Jurkat, Clone E6-1 (cell line): ENCODE measurements at regions not wholly inside any gene's neighbourhood (a gene's known extent, or its start where the extent isn't known, plus 50 kb on each side); places are given as distances from the start of the nearest gene placed in this dataset.
"Not testable (repeated sequence)": the region's sequence is repeated elsewhere in the genome, so short reads cannot be mapped to it uniquely, and the experiment has no call there.

Experiments
- DNase-seq: peaks from one replicate; pipeline ENCODE4 v3.0.0-alpha.2; 2011; ENCODE audit warnings: low read depth, low spot score
- H3K4me3 ChIP-seq: 2 replicates; pipeline ENCODE4 v1.5.1; 2011; ENCODE audit warnings: mild to moderate bottlenecking, low read length, control low read depth, moderate library complexity

DNA sequence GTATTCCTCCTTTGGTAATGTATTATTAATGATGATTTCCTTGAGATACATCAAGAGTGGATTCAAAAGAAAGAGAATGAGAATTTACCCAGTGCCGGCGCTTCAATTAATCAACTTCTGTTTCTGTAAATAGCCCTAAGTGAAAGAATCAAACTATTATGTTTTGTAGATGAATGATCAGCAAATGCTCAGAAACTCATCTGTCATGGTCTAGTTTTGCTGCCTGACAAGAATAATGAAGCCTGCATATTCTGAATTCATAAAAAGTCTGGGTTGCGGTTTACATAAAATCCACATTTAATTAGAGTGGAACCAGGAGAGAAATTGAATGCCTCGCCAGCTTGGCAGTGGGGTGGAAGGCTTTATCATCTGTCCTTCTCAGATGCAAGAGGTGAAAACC lies 325.3 kb downstream of the GALC start:
- no peak overlapping the region for H3K4me3 ChIP-seq
- DNase-seq: no peak

DNA sequence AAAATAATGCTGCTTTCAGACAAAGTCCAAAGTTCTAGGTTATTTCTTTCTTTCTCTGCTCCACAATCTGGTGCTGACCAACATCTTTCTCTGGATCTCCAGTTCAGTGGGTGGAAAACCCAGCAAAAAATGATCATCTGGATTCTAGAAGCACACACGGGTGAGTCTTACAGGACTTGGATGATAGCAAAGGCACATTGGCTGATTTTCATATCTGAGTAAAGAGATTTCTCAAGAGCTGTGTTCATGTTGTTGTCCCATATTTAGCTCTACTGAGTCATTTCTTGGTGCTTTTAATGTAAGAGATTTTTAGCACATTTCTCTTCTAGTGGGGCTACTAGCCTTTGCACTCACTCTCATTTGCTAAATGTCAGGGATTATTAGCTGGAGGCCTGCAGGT lies 336.7 kb downstream of the GALC start:
- DNase-seq: no peak
- H3K4me3 ChIP-seq: no peak overlapping the region

DNA sequence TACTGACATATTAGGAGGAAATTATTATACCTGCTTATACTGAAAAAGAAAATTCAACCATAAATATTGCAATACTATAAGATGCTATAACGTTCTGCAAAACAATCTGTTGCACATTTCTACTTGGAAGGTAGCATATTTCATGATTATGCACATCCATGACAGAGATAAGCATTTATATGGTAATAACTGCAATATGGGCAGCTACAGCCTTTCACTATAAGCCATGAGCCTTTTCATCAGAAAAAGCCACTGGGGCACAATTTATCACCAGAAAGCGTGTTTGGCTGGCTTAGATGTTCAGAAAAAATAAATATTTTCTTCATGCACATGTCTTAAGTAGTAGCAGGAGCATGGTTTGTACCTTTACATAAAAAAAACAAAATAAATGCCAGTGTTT lies 340.7 kb downstream of the GALC start:
- no peak overlapping the region for H3K4me3 ChIP-seq

DNA sequence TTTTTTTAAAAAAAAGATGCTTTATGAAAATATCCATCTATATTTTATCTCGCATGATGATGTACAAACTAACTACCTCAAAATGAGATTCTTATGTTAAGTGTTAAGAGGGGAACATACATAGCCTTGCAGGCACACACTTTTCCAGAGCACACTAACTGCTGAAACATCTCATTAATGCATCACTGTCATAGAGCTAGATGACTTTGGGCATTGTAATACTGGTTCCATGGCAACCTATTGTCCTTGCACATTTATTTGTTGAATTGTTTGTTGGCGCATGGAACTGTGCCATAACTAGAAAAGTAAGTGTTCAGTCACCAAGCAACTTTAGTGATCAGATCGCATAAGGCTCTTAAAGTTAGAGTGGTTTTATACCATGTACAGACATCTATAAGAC lies 348.3 kb downstream of the GALC start:
- DNase-seq: no peak
- no peak overlapping the region for H3K4me3 ChIP-seq

More for the DNA sequence above, 340.7 kb downstream of the GALC start:
- DNase-seq: no peak

DNA sequence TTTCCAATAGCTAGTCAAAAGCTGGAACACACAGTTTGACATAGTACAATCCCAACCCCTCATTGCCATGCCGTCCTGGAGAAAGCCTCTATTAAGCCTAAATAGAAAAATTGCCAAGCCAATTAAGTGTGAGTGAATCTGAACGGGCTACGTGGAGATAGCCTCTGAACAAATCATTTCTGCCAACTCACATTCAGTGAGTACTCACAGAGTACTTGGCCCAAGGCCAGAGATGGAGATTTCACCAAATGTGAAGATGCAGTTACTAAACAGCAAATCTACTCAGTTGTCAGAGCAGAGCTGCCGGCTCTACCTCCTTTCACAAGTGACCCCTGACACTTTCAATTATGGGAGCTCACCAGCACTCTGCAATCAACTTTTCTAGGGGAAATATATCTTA lies 350.0 kb downstream of the GALC start:
- DNase-seq: no peak
- no peak overlapping the region for H3K4me3 ChIP-seq

DNA sequence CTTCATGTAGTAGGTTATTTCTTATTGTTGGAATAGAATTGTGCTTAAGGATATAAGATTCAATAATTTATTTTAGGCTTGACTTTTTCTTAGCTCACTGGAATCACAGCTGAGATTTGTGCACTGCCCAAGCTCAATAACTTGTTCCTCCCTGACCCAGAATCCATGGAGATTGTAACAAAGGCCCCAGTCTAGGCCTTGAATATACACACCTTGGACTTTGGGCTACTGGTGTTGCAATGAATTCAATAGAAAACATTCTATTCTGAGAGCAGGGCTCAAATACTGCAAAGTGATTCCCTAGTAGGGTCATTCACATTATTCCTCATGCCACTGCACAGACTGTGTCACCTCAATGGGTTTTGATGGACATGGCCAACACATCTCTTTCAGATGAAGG lies 352.4 kb downstream of the GALC start:
- no peak overlapping the region for H3K4me3 ChIP-seq
- no peak for DNase-seq

DNA sequence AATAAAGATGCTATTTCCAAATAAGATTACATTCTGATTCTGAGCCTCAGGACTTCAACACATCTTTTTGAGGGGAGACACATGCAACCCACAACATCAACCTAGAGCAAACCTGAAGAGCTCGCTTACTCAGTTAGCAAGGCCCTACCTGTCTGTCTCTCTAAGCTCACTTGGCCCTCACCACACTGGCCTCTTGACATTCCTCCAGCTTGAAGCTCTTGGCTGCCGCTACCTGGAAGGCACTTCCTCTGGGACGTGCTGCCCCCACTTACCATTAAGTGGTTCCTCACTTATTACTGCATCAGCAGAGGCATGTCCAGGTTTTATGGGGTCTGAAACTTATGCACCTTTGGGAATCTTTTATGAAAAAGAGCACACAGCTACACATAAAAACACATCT lies 354.8 kb downstream of the GALC start:
- no peak for DNase-seq
- no peak overlapping the region for H3K4me3 ChIP-seq

DNA sequence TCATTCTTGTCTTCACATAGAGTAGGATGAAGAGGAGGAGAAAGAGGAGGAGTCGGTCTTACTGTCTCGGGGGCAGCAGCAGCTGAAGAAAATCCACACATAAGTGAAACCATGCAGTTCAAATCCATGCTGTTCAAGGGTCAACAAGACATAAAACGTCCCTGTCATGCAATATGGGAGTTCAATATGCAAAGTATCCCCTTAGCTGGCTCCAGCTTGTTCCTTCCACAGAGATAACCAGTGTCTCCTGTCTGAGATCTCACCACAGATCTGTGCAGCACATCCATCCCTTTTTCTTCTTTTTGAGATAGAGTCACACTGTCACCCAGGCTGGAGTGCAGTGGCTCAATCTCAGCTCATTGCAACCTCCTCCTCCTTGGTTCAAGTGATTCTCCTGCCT lies 357.5 kb downstream of the GALC start:
- H3K4me3 ChIP-seq: no peak overlapping the region
- no peak for DNase-seq

DNA sequence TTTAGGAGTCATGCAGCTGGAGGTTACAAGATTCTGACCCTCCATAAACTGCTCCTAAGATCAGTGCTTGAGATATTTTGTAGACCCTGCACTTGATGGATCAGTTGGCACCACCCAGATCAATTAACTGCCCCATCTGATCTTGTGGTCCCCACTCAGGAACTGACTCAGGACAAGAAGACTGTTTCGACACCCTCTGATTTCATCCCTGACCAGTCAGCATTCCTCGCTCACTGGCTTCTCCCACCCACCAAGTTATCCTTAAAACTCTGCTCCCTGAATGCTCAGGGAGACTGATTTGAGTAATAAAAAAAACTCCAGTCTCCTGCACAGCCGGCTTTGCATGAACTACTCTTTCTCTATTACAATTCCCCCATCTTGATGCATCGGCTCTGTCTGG lies 360.2 kb downstream of the GALC start:
- H3K4me3 ChIP-seq: no peak overlapping the region
- DNase-seq: no peak

DNA sequence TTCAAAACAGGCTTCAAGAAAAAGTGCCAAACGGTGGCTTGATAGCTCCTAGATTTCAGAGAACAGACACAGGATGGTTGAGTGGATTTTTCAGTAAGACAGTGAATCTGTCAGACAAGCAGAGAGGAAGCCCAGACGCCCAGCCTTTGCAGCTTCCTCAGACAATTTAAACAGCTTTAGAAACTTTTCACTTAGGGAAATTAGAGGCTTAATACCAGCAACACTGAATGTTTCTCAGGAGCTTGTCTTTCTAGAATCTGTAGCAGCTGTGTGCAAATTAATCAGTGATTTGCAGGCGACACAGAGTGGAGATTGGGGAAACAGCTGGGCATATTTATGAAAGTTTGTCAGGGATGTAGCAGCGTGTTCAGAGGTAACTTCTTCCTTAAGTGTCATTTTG lies 362.1 kb downstream of the GALC start:
- DNase-seq: no peak
- no peak overlapping the region for H3K4me3 ChIP-seq

DNA sequence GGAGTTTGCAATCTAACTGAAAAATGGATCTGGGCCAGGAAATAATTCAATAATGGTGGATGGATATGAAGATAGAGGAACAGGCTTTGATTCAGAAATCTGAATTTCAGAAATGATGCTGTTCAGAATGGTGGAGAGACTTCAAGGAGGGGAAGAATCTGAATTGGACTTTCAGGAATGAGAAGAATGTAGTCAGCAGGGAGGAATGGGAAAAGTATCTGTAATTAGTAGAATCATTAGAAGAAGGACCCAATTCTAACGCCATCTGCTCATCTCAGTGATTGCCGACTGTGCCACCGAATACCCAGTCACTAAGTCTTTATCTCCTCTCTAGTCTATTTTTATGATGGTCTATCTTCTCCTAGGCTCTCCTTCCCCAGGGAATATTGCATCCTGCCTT lies 363.2 kb downstream of the GALC start:
- no peak for DNase-seq
- no peak overlapping the region for H3K4me3 ChIP-seq

DNA sequence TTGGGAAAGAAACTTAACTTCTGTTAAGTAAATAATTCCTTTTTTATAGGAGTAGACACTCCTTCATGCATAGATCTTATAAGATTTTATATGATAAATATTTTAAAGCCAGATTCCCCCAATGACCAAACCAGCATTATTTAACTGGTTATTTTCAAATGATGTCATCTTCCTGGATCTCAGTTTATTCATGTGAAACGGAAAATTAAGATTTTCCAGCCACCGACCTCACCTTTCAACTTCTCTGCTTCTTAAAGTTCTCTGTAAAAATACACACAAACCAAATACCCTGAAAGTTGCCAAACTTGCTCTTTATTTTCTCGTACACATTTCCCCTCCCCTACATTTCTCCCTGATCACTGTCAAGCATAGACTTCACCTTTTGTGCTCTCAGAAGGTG lies 364.2 kb downstream of the GALC start:
- DNase-seq: no peak
- H3K4me3 ChIP-seq: no peak overlapping the region

DNA sequence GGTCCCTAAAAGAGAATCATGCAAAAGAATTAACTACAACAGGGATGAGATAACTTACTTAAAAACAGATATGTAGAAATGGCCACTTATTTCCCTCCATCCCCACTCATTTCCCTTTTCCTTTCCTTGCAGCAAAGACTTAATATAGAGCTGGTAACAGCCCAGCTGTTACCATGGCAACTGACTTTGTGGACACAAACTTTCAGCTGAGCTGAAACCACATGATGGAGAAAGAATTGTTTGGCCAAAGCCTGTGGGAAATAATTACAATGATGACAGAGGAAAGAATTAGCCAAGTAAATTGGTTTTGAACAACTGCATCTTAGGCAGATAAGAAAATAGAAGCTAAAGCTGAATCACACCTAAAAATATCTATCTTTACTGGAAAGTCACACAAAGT lies 364.9 kb downstream of the GALC start:
- no peak for DNase-seq
- H3K4me3 ChIP-seq: no peak overlapping the region

DNA sequence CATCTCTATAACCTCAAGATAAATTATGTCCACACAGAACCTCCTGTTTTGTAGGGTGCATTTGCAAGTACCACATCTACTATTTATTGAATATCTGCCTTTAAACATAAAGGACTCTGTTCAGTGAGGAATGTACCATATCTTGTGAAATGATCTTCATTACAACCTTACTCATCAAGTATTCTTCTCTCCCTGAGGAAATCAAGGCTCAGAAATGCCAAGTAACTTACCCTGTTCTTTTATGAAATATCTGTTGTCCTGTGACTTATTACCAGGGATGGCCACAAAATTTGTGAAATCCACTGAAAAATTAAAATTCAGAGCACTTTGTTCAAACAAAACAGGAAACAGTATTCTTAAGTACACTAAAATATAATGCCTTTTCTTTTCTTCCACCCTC lies 366.7 kb downstream of the GALC start:
- no peak overlapping the region for H3K4me3 ChIP-seq
- no peak for DNase-seq

DNA sequence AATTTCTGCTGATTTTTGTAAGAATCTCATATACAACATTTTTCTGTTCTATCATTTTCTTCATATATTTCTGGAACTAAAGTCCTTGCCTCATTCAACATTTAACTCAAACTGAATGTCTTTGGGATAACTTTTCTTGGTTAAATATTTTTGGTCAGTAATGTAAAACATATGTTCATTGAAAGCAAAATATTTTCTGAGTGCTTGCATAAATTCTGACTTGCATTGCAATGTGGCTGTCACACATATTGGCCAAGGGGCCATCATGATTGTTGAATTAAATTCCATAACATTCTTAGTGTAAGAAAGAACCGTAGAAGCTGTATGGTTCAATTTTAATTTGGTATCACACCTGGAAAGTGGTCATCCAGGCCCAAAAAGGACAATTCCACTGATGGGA lies 369.4 kb downstream of the GALC start:
- DNase-seq: no peak
- no peak overlapping the region for H3K4me3 ChIP-seq

DNA sequence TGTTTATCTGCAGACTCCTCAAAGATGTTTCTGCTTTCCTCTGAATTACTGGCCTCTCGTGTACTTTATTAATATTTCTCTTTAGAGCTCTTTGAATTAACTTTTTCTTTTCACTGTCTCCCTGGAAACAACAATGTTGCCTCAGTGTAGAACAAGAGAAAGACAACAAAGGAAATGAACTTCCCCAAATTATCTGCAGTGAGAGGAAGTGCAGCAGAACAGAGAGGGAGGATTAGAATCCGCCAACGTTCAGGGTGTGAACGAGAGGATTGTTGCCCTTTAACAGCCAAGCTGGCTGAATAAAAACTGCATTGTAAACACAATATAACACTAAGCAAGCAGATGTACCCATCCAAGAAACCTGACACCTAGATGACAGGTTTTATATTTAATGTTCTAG lies 375.9 kb downstream of the GALC start:
- DNase-seq: no peak
- no peak overlapping the region for H3K4me3 ChIP-seq

DNA sequence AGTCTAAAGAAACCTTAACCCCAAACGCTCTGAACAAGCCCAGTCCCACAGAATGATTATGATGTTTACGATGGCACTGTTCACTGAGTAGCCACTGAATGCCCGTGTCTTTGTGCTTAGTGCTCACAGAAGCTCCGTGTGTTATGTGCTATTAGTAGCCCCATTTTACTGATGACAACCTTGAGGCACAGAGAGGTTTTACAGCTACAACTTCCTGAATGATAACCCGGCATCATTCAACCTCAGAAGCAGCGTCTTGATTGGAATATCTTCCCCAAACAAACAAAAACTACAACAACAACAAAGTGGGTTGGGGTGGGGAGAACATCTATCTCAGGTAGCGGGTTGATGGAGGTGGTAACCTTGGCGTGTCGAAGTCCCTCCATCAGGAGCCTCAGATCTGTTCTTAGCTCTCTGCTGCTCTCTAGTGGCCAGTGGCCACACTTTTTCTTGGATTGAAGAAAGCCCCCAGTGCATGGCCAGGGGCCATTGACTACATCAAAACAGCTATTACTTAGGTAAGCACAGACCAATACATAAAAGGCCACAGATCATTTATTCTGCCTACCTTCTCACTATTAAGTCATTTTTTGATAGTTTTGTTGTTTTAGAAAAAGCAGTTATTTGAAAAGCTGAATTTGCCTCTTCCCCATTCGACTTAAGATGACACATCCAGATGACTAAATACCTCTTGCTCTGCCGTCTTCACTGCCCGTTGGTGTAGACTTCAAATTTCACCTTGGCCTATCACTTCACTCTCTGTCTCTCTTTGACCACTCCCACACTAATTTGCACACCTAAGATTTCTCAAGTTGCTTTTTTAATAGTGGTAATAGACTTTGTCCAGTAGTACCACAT lies 376.9 kb downstream of the GALC start:
- DNase-seq: peak; percentile 48
- no peak overlapping the region for H3K4me3 ChIP-seq

DNA sequence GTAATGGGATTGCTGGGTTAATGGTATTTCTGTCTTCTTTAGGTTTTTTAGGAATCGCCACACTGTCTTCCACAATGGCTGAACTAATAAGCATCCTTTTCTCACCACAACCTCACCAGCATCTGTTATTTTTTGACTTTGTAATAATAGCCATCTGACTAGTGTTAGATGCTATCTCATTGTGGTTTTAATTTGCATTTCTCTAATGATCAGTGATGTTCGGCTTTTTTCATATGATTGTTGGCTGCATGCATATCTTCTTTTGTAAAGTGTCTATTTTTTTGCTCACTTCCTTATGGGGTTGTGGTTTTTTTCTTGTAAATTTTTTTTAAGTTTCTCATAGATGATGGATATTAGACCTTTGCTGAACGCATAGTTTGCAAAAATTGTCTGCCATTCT lies 377.9 kb downstream of the GALC start:
- no peak overlapping the region for H3K4me3 ChIP-seq
- DNase-seq: no peak

DNA sequence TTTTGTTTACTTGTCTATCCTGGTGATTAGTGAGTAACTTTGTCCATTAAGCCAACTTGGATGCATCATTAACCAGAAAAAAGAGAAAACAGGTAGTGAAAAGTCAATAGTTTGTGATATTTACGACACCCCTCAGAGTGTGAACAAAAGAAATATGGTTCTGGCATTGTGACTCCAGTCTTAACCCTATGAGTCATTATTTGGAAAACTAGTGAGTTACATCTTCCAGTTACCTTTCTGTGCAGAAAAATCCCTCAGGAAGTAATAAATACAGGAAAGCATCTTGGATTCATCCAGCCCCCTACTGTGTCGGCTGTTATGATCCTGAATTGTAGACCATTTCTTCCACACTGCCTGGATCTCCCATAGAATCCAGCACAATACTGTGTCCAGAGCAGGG lies 379.1 kb downstream of the GALC start:
- no peak overlapping the region for H3K4me3 ChIP-seq
- no peak for DNase-seq

DNA sequence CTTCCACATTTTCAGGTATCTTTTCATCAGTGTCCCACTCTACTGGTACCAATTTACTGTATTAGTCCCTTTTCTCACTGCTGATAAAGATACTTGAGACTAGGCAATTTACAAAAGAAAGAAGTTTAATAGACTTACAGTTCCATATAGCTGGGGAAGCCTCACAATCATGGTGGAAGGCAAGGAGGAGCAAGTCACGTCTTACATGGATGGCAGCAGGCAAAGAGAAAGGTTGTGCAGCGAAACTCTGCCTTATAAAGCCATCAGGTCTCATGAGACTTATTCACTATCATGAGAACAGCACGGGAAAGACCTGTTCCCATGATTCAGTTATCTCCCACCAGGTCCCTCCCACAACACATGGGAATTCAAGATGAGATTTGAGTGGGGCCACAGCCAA lies 385.9 kb downstream of the GALC start:
- not testable (repeated sequence) for H3K4me3 ChIP-seq

DNA sequence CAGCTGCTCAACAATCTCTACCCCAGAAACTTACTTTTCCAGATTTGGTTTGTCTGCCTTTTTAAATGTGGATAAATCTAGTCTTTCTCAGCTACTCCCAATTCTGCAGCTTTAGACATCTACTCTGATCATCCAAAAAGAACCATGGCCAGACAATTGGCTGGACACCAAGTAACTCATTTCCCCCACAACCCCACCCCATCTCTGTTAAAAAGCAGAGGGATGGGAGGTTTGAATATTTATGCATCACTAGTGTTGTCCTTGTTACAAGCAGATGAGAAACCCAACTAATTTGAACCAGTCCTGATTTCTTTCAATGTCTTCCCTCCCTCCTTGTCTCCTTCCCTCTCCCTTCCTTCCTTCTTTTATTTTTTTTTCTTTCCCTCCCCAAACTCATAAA lies 391.9 kb downstream of the GALC start:
- no peak for DNase-seq
- H3K4me3 ChIP-seq: no peak overlapping the region

More for the DNA sequence above, 385.9 kb downstream of the GALC start:
- not testable (repeated sequence) for DNase-seq
